HG03571 (cell line): ENCODE measurements at regions not wholly inside any gene's neighbourhood (a gene's known extent, or its start where the extent isn't known, plus 50 kb on each side); places are given as distances from the start of the nearest gene placed in this dataset.

Experiments used
- ATAC-seq: cut with Tn5 transposase; IDR thresholded peaks from one replicate; pipeline ENCODE4 v1.9.1; 2021; ENCODE audit not compliant: unreplicated experiment

DNA sequence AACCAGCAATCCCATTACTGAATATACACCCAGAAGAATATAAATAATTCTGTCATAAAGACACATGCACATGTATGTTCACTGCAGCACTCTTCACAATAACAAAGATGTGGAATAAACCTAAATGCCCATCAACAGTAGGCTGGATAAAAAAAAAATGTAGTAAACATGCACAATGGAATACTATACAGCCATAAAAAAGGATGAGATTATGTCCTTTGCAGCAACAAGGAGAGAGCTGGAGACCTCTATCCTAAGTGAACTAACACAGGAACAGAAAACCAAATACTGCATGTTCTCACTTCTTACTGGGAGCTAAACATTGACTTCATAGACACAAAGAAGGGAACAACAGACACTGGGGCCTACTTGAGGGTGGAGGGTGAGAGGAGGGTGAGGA, 2067.7 kb downstream of the ARAP2 start:
- ATAC-seq: no peak

- ATAC-seq: no peak
Measured at GRCh38 chr4:34178476-34178875, 2065.8 kb downstream of the ARAP2 start.

DNA sequence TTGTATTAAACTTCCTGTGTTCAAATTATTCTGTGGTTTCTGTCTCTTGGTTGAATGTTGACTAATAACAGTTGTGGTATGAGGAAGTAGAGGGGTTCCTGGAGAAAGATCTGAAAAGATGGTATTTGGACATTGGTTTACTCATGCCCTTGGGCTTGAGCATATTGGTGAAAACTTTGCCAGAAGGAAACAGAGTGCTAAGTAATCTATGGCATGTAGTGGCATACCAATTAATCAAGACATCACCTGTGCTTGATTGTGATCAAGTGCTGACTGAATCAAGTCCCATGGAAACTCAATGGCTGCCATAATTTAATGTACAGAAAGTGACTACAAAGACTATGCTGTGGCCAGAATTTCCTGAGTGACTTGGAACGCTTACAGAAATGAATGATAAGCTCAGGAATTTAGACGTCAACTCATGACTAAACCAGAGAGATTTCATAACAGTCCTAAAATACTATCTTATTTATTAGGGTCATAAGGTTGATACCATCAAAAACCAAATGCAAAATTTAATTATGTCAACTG, 2062.9 kb downstream of the ARAP2 start:
- ATAC-seq: no peak

GRCh38 chr4:34181891-34182290, 2062.4 kb downstream of the ARAP2 start:
- no peak for ATAC-seq

DNA sequence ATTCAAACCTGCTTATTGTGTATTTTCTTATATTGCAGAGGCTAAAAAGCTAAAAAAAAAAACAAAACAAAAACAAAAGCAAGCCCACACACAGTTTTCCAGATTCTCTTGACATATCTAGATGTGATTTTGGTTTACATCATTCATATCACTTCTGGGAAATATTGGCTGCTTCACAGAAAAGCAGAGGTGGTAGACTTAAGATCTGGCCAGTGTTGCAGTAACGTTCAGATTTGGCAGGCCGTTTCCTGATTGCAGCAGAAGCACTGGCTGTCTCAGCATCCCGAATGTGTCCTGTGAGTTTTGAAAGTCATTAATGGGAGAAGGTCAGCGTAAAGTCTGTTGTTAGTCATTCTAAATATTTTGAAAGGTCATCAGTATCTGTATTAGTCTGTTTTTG, 2062.0 kb downstream of the ARAP2 start:
- ATAC-seq: no peak

GRCh38 chr4:34183926-34184325, 2060.4 kb downstream of the ARAP2 start:
- ATAC-seq: no peak

- no peak for ATAC-seq
Measured at GRCh38 chr4:34187056-34187455, 2057.3 kb downstream of the ARAP2 start.

GRCh38 chr4:34191443-34191842, 2052.9 kb downstream of the ARAP2 start:
- ATAC-seq: no peak

DNA sequence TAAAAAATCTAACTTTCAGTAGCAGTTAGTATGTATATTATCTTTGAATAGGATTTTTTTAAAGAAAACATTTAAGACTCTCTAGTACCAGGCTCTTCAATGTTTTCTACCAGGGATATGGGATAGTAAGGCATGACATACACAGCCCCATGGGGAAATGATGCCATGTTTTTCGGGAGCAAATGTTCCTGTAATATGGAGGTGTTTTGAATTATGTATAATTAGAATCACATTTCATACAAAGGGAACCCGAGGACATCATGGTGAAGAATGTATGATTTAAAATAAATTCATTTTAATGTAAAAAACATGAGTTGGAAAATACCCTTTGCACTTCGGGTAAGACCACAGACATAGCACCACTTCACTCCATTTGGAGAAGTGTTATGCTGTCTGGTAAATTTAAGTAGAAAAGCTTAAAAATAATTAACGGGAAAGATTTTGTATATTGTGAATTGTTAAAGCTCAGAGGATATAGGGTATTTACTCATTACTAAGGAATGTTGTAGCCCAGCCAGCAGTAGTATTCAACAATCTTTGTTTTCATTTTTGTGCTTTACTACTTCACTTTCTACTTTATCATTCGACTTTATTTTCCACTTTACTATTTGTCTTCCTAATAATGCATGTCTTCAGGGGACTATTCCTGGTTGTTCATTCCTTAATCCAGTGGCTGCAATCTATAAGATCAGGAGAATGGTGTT, 2050.7 kb downstream of the ARAP2 start:
- ATAC-seq: no peak

GRCh38 chr4:34194585-34194984, 2049.7 kb downstream of the ARAP2 start:
- no peak for ATAC-seq

DNA sequence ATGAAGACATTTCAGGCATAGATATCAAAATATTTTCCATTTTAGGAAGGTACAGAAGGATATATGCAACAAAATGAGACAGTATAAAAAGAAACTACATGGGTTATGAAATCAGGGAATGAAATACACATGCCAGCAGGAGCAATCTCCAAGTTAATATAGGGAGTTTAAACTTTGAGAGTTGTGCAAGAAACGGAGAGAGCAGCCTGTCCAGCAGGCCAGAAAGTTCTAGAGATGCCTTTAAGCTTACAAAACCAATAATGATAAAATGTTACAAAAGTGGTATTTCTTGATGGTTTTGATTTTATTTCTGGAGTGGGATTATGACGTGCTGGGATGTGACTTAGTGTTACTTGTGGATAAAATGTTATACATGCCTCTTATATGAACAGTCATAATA, 2047.9 kb downstream of the ARAP2 start:
- ATAC-seq: no peak

DNA sequence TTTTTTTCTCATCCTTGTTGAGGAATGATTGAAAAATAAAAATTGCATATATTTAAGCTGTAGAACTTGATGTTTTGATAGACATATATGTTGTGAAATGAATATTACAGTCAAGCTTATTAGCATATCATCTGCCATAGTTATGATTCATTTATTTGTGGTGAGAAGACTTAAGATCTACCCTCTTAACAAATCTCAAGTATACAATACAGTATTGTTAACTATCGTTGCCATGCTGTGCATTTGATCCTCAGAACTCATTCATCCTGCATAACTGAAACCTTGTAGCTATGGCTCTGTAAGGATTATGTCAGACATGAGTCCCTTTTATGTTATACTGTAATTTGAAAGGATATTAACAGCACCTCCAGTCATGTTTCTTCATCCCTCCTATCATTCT, 2045.3 kb downstream of the ARAP2 start:
- ATAC-seq: no peak

- no peak for ATAC-seq
Measured at GRCh38 chr4:34200535-34200934, 2043.8 kb downstream of the ARAP2 start.

GRCh38 chr4:34202154-34202553, 2042.2 kb downstream of the ARAP2 start:
- ATAC-seq: no peak

GRCh38 chr4:34220601-34221000, 2023.7 kb downstream of the ARAP2 start:
- ATAC-seq: no peak

GRCh38 chr4:34221986-34222385, 2022.3 kb downstream of the ARAP2 start:
- no peak for ATAC-seq

DNA sequence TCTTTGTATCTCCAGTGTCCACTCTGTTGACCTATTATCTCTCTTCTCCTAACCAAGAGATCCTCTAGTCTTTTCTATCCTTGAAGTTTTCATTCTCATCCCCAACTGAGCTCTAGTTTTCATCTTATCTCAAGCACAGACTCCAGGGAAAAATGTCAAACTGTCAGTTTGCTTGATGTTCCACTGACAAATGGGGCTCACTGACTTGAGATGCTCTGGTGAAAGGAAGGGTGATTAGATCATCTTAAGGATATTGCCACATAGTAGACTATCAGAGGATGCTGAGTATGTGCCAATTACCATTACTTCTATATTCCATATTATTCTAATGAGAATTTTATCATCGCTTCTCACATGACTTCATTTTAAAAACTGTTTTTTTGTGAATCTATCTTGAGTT, 2008.2 kb downstream of the ARAP2 start:
- ATAC-seq: no peak

- ATAC-seq: no peak
Measured at GRCh38 chr4:34245276-34245675, 1999.0 kb downstream of the ARAP2 start.

DNA sequence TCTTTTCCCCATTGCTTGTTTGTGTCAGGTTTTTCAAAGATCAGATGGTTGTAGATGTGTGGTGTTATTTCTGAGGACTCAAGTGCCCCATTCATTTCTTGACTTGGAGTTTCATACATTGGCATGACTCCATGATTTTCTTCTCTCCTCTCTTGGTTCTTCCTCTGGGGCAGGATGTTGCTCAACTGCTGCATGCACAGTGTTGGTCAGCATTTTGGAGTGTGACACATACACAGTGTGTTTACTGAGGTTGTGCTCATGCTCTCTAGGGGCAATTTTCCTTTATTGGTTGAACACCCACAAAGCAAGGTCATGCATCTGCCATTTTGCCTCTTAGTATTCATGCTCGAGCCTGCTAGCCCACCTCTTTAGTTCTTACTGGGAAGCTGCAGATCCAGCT, 1993.8 kb downstream of the ARAP2 start:
- ATAC-seq: no peak

DNA sequence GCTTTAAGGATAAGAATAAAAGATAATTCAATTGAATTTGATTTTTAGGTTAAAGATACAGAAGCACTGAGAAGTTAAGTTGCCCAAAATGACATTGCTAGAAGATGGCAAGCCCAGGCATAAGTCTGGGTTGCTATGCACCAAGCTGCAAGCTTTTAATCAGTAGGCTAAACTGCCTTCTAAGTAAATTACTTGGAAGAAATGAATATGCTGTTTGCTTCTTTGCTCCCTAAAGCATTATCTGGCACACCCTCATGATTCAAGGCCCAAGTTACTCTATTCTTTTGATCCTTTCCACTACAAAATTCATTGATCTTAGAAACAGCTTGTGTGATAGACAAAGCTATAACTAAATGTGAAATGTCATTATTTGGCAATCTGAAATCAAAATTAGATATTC, 1991.1 kb downstream of the ARAP2 start:
- no peak for ATAC-seq

DNA sequence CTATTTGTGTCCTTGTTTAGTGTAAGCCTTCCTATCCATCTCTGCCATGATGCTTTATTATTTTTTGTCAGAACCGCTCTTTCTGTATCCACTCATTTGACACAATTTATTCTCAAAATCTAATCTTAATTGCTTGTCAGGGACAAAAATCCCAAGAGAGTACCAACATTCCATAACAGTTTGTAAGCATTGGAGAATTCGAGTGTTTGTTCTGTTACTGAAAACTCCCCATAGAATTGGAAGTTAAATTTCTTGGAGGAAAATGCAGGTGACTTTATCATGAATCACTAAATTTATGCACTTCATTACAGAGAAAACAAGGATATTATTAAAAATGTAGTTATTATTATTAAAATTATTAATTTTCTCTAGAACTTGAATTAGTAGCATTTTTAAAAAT, 1986.1 kb downstream of the ARAP2 start:
- ATAC-seq: no peak

DNA sequence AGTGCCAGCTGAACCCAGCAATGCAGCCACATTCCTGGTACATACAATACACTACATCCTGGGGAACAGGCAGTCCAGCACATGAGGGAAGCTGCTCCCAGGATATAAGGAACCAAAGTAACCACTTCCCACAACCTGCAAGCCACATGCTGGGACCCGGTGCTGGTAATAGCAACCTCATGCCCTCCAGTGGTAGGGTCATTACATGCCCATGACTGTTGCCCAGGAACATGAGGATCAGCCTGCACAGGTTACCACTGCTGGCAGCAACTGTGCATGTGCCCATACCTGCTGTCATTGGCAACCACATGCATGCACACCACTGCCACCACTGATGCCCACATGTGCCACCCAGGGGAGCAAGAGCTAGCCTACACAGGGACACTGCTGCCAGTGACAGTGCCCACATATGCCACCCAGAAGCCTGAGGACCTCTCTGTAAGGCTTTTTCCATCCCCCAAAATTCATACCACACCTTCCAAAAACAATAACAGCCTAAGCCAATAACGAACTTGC, 1982.5 kb downstream of the ARAP2 start:
- ATAC-seq: no peak

DNA sequence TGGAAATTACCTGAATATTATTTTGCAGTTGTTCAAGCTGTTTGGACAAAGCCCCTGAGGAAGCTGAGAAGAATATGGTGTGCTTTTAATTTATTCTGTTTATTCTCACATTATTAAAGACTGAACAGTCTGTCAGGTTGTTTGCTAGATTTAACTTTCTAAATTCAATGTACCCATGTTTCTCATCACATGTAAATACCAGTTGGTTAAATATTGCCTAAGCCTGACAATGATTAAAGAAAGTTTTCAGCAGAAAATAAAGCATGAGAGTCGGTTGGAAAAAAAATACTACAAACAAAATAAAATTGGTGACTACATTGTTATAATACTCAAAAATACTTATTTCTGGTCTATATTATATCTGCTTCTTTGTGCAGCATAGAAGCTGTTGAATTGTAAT, 1974.7 kb downstream of the ARAP2 start:
- ATAC-seq: no peak
